HUES64 (cell line): ENCODE measurements at regions not wholly inside any gene's neighbourhood (a gene's known extent, or its start where the extent isn't known, plus 50 kb on each side); places are given as distances from the start of the nearest gene placed in this dataset.
"Not testable (repeated sequence)": the region's sequence is repeated elsewhere in the genome, so short reads cannot be mapped to it uniquely, and the experiment has no call there.

Experiments
- H3K27ac ChIP-seq: 2 replicates; pipeline ENCODE4 v1.7.0; 2013; ENCODE audit warnings: low read depth, low read length, inconsistent platforms
- H3K27me3 ChIP-seq: 2 replicates; pipeline ENCODE4 v1.6.1; 2013; ENCODE audit warnings: mild to moderate bottlenecking, low read length; ENCODE audit not compliant: insufficient read depth
- H3K36me3 ChIP-seq: 2 replicates; pipeline ENCODE4 v1.6.1; 2013; ENCODE audit warnings: mild to moderate bottlenecking, low read length; ENCODE audit not compliant: insufficient read depth
- H3K4me1 ChIP-seq: 2 replicates; pipeline ENCODE4 v1.6.1; 2013; ENCODE audit warnings: mild to moderate bottlenecking, low read length, moderate library complexity; ENCODE audit not compliant: insufficient read depth
- H3K4me3 ChIP-seq: 2 replicates; pipeline ENCODE4 v1.5.1; 2013; ENCODE audit warnings: mild to moderate bottlenecking, low read length, moderate library complexity
- H3K9ac ChIP-seq: 2 replicates; pipeline ENCODE4 v1.6.1; 2013; ENCODE audit warnings: mild to moderate bottlenecking, low read depth, low read length
- H3K9me3 ChIP-seq: 2 replicates; pipeline ENCODE4 v1.6.1; 2013; ENCODE audit warnings: low read depth, low read length; ENCODE audit not compliant: insufficient read depth
- WGBS: fragments of 150-250, 120-280 bp; methylation state at CpG from one replicate; pipeline ENCODE4 v1.1.7; 2013; ENCODE audit warnings: missing lambda C conversion rate; 5-methylcytosine and 5-hydroxymethylcytosine counted together

- Histone ChIP-seq H3K27me3 (no peaks in the 10 kb centered on the region), H3K9ac (no peak overlapping the region), H3K4me1 (no peaks in the 10 kb centered on the region), H3K9me3 (no peaks in the 10 kb centered on the region), H3K4me3 (no peak overlapping the region), H3K36me3 (no peaks in the 10 kb centered on the region), H3K27ac (no peak overlapping the region)
- WGBS, result 98% methylated on average over 6 of the region's 6 CpGs
These were observed 86.6 kb downstream of the ZBTB18 start for GRCh38 chr1:244137725-244138124.

GRCh38 chr1:244138399-244138798 is 87.3 kb downstream of the ZBTB18 start:
- Histone ChIP-seq H3K36me3 (no peaks in the 10 kb centered on the region), H3K9ac (no peak overlapping the region), H3K27ac (no peak overlapping the region), H3K4me3 (no peak overlapping the region), H3K27me3 (no peaks in the 10 kb centered on the region), H3K9me3 (no peaks in the 10 kb centered on the region), H3K4me1 (no peaks in the 10 kb centered on the region)
- 91% methylated on average over 7 of the region's 7 CpGs for WGBS

- H3K4me3 ChIP-seq, result no peak overlapping the region
- H3K9ac ChIP-seq, result no peak overlapping the region
- H3K27ac ChIP-seq, result no peak overlapping the region
- no peaks in the 10 kb centered on the region for H3K4me1 ChIP-seq
- WGBS, result 87% methylated on average over 16 of the region's 16 CpGs
- no peaks in the 10 kb centered on the region for H3K9me3 ChIP-seq
- no peaks in the 10 kb centered on the region for H3K27me3 ChIP-seq
- H3K36me3 ChIP-seq, result no peaks in the 10 kb centered on the region
These were observed 88.6 kb downstream of the ZBTB18 start for GRCh38 chr1:244139655-244140054.

- Histone ChIP-seq H3K9me3 (no peaks in the 10 kb centered on the region), H3K4me3 (no peak overlapping the region), H3K9ac (no peak overlapping the region), H3K36me3 (no peaks in the 10 kb centered on the region), H3K27me3 (no peaks in the 10 kb centered on the region), H3K27ac (no peak overlapping the region), H3K4me1 (no peaks in the 10 kb centered on the region)
- WGBS, result 97% methylated on average over 3 of the region's 3 CpGs
These were observed 89.3 kb downstream of the ZBTB18 start for GRCh38 chr1:244140420-244140819.

- no peak overlapping the region for H3K27ac ChIP-seq
- WGBS, result 92% methylated on average over 2 of the region's 2 CpGs
- H3K9me3 ChIP-seq, result no peaks in the 10 kb centered on the region
These were observed 93.0 kb downstream of the ZBTB18 start for GRCh38 chr1:244144053-244144452.

GRCh38 chr1:244150071-244150470 is 99.0 kb downstream of the ZBTB18 start:
- H3K4me3 ChIP-seq, result no peak overlapping the region
- no peaks in the 10 kb centered on the region for H3K9me3 ChIP-seq
- no peak overlapping the region for H3K9ac ChIP-seq
- H3K27ac ChIP-seq, result no peak overlapping the region
- H3K27me3 ChIP-seq, result no peaks in the 10 kb centered on the region
- WGBS, result 89% methylated on average over 5 of the region's 5 CpGs
- no peaks in the 10 kb centered on the region for H3K4me1 ChIP-seq
- no peaks in the 10 kb centered on the region for H3K36me3 ChIP-seq

More at GRCh38 chr1:244144053-244144452, 93.0 kb downstream of the ZBTB18 start:
- Histone ChIP-seq H3K36me3 (no peaks in the 10 kb centered on the region), H3K4me1 (no peaks in the 10 kb centered on the region), H3K4me3 (no peak overlapping the region), H3K27me3 (no peaks in the 10 kb centered on the region), H3K9ac (no peak overlapping the region)

- no peak overlapping the region for H3K27ac ChIP-seq
- H3K27me3 ChIP-seq, result no peaks in the 10 kb centered on the region
These were observed 99.6 kb downstream of the ZBTB18 start for GRCh38 chr1:244150665-244151064.

GRCh38 chr1:244151537-244151936 is 100.5 kb downstream of the ZBTB18 start:
- no peak overlapping the region for H3K27ac ChIP-seq
- H3K4me3 ChIP-seq, result no peak overlapping the region
- no peaks in the 10 kb centered on the region for H3K4me1 ChIP-seq
- H3K9ac ChIP-seq, result no peak overlapping the region
- H3K36me3 ChIP-seq, result no peaks in the 10 kb centered on the region
- no peaks in the 10 kb centered on the region for H3K27me3 ChIP-seq
- WGBS, result 73% methylated on average over 3 of the region's 4 CpGs
- H3K9me3 ChIP-seq, result no peaks in the 10 kb centered on the region

More at GRCh38 chr1:244150665-244151064, 99.6 kb downstream of the ZBTB18 start:
- no peaks in the 10 kb centered on the region for H3K4me1 ChIP-seq
- H3K9me3 ChIP-seq, result no peaks in the 10 kb centered on the region
- H3K36me3 ChIP-seq, result no peaks in the 10 kb centered on the region
- H3K4me3 ChIP-seq, result no peak overlapping the region
- no peak overlapping the region for H3K9ac ChIP-seq
- WGBS, result 88% methylated on average over 4 of the region's 4 CpGs

GRCh38 chr1:244154508-244154871 is 103.4 kb downstream of the ZBTB18 start:
- Histone ChIP-seq H3K27ac (no peak overlapping the region), H3K36me3 (no peaks in the 10 kb centered on the region), H3K4me3 (no peak overlapping the region), H3K27me3 (no peaks in the 10 kb centered on the region), H3K9ac (no peak overlapping the region), H3K9me3 (no peaks in the 10 kb centered on the region), H3K4me1 (no peaks in the 10 kb centered on the region)
- 91% methylated on average over 5 of the region's 5 CpGs for WGBS

GRCh38 chr1:244154872-244155531 is 103.9 kb downstream of the ZBTB18 start:
- no peaks in the 10 kb centered on the region for H3K36me3 ChIP-seq
- H3K27me3 ChIP-seq, result no peaks in the 10 kb centered on the region
- no peaks in the 10 kb centered on the region for H3K9me3 ChIP-seq
- no peak overlapping the region for H3K27ac ChIP-seq
- H3K9ac ChIP-seq, result no peak overlapping the region
- H3K4me3 ChIP-seq, result no peak overlapping the region
- WGBS, result 80% methylated on average over 21 of the region's 21 CpGs
- H3K4me1 ChIP-seq, result no peaks in the 10 kb centered on the region

- WGBS, result 95% methylated on average over 9 of the region's 11 CpGs
- Histone ChIP-seq H3K4me1 (no peaks in the 10 kb centered on the region; the same call in 1 of the 2 replicates), H3K27ac (no peak overlapping the region), H3K27me3 (no peaks in the 10 kb centered on the region), H3K9ac (no peak overlapping the region), H3K36me3 (no peaks in the 10 kb centered on the region), H3K4me3 (no peak overlapping the region), H3K9me3 (no peaks in the 10 kb centered on the region)
These were observed 104.6 kb downstream of the ZBTB18 start for GRCh38 chr1:244155661-244156060.

GRCh38 chr1:244156617-244157016 is 105.5 kb downstream of the ZBTB18 start:
- not testable (repeated sequence) for H3K9me3 ChIP-seq, H3K9ac ChIP-seq, H3K27ac ChIP-seq, H3K4me3 ChIP-seq, H3K4me1 ChIP-seq, H3K27me3 ChIP-seq, H3K36me3 ChIP-seq
